Endothelial cell of umbilical vein (primary cell): ENCODE measurements at regions not wholly inside any gene's neighbourhood (a gene's known extent, or its start where the extent isn't known, plus 50 kb on each side); places are given as distances from the start of the nearest gene placed in this dataset.

Source experiments
- BruUV-seq: library from RNA; stranded (reverse); fragments of 400-500 nt; replicated peaks from 2 replicates; lab custom pipeline; 2021; lab: Mats Ljungman, UMichigan
- CTCF ChIA-PET: fragments of 300-600, 350-600 bp; sonication (Branson Sonifier 250); formaldehyde crosslinking; loops from one replicate; lab custom pipeline; 2021; ENCODE audit warnings: antibody characterized with exemption, inconsistent platforms; lab: Charles Lee
- POLR2A ChIA-PET: fragments of 300-600, 350-600 bp; sonication (Branson Sonifier 250); formaldehyde crosslinking; loops from one replicate; lab custom pipeline; 2021; ENCODE audit warnings: antibody characterized with exemption, inconsistent platforms; lab: Charles Lee
- DNase-seq: peaks from one replicate; pipeline ENCODE4 v3.0.0-alpha.2; 2011; ENCODE audit warnings: low read depth, low spot score
- FAIRE-seq: peaks from 2 replicates; lab custom pipeline; 2011; peaks lifted over from hg19 to GRCh38; lab: Jason Lieb, UNC
- H2AFZ ChIP-seq: 2 replicates; pipeline ENCODE4 v1.6.0; 2012; ENCODE audit warnings: low read depth, low read length, control low read depth, inconsistent platforms
- H3K27ac ChIP-seq: 2 replicates; pipeline ENCODE4 v1.5.1; 2011; ENCODE audit warnings: low read depth, mild to moderate bottlenecking, control low read depth, low read length, moderate library complexity; ENCODE audit not compliant: insufficient read depth
- H3K27me3 ChIP-seq, 2 experiments: 2 replicates each; pipeline versions ENCODE4 v1.6.0 to v1.6.1; 2011; ENCODE audit warnings: low read length in 2 of 2, mixed read lengths in 1 of 2; ENCODE audit not compliant: control insufficient read depth in 2 of 2, insufficient read depth in 2 of 2
- H3K36me3 ChIP-seq, 2 experiments: 2 replicates in 1 of 2; 3 replicates in 1 of 2; pipeline ENCODE4 v1.5.1; 2011; ENCODE audit warnings: low read length in 2 of 2, mild to moderate bottlenecking in 1 of 2, moderate library complexity in 1 of 2; ENCODE audit not compliant: control insufficient read depth in 2 of 2, insufficient read depth in 2 of 2; ENCODE audit errors: extremely low read depth in 1 of 2
- H3K4me1 ChIP-seq: 3 replicates; pipeline ENCODE4 v1.5.1; 2011; ENCODE audit warnings: mild to moderate bottlenecking, low read length; ENCODE audit not compliant: control insufficient read depth, insufficient read depth; ENCODE audit errors: extremely low read depth
- H3K4me2 ChIP-seq: 2 replicates; pipeline ENCODE4 v1.6.1; 2011; ENCODE audit warnings: low read length, control low read depth, mixed read lengths; ENCODE audit not compliant: insufficient read depth
- H3K4me3 ChIP-seq, 3 experiments: fragments of 200-600 bp in 1 of 3; sonication (generic), shearing (Covaris generic) in 1 of 3; replicated peaks in 1 of 3; 2 replicates each; pipeline ENCODE4 v1.5.1; 2011 to 2016; ENCODE audit warnings: control low read depth in 3 of 3, low read length in 3 of 3, mild to moderate bottlenecking in 2 of 3, inconsistent platforms in 1 of 3, low read depth in 1 of 3, moderate library complexity in 1 of 3; ENCODE audit not compliant: insufficient read depth in 1 of 3
- H3K79me2 ChIP-seq: 2 replicates; pipeline ENCODE4 v1.6.0; 2012; ENCODE audit warnings: low read length, inconsistent platforms; ENCODE audit not compliant: control insufficient read depth, insufficient read depth
- H3K9ac ChIP-seq: replicated peaks from 2 replicates; pipeline ENCODE3; 2011; ENCODE audit warnings: low read length, control low read depth; ENCODE audit not compliant: insufficient read depth; ENCODE audit errors: extremely low read depth
- H3K9me1 ChIP-seq: replicated peaks from 3 replicates; pipeline ENCODE4 v1.6.0; 2011; ENCODE audit warnings: mild to moderate bottlenecking, low read length; ENCODE audit not compliant: control insufficient read depth, insufficient read depth; ENCODE audit errors: extremely low read depth
- H3K9me3 ChIP-seq: replicated peaks from 2 replicates; pipeline ENCODE4 v1.5.1; 2012; ENCODE audit warnings: low read length, inconsistent platforms; ENCODE audit not compliant: control insufficient read depth, insufficient read depth
- H4K20me1 ChIP-seq: replicated peaks from 2 replicates; pipeline ENCODE3; 2011; ENCODE audit warnings: mild to moderate bottlenecking, low read length; ENCODE audit not compliant: control insufficient read depth, insufficient read depth; ENCODE audit errors: extremely low read depth
- CTCF ChIP-seq, 2 donors: IDR thresholded peaks; 1 replicate in 1 of 2; 2 replicates in 1 of 2; pipeline ENCODE4 v1.5.1; 2011; ENCODE audit warnings: low read length in 2 of 2, mild to moderate bottlenecking in 2 of 2, moderate library complexity in 2 of 2, control low read depth in 1 of 2, inconsistent platforms in 1 of 2, low read depth in 1 of 2; ENCODE audit not compliant: insufficient read depth in 1 of 2; ENCODE audit errors: extremely low read depth in 1 of 2
- EZH2 ChIP-seq: IDR thresholded peaks from 2 replicates; pipeline ENCODE4 v1.6.1; 2012; ENCODE audit warnings: borderline replicate concordance, low read depth, mild to moderate bottlenecking, moderate library complexity, low read length, inconsistent platforms; ENCODE audit not compliant: severe bottlenecking
- FOS ChIP-seq: IDR thresholded peaks from 2 replicates; pipeline ENCODE4 v1.6.1; 2011; ENCODE audit warnings: mild to moderate bottlenecking, low read length, moderate library complexity, borderline replicate concordance; ENCODE audit not compliant: insufficient read depth
- GATA2 ChIP-seq: IDR thresholded peaks from 2 replicates; pipeline ENCODE4 v1.7.0; 2011; ENCODE audit warnings: low read depth, mild to moderate bottlenecking, moderate library complexity, mixed read lengths, low read length; ENCODE audit not compliant: insufficient read length, insufficient read depth
- JUN ChIP-seq: IDR thresholded peaks from 2 replicates; pipeline ENCODE4 v1.6.1; 2011; ENCODE audit warnings: borderline replicate concordance, low read depth; ENCODE audit not compliant: insufficient read length, insufficient read depth
- MAX ChIP-seq: IDR thresholded peaks from 2 replicates; pipeline ENCODE4 v1.6.1; 2011; ENCODE audit not compliant: insufficient read depth, insufficient read length
- MYC ChIP-seq: IDR thresholded peaks from one replicate; pipeline ENCODE4 v1.6.1; 2011; ENCODE audit warnings: mild to moderate bottlenecking, low read depth, low read length
- POLR2A ChIP-seq: IDR thresholded peaks from 2 replicates; pipeline ENCODE4 v1.6.1; 2012; ENCODE audit warnings: low read depth, mild to moderate bottlenecking, control low read depth, low read length
- POLR2AphosphoS5 ChIP-seq: IDR thresholded peaks from 2 replicates; pipeline ENCODE4 v1.6.1; 2012; ENCODE audit warnings: low read depth, mild to moderate bottlenecking, control low read depth, low read length, moderate library complexity; ENCODE audit not compliant: insufficient read depth
- dilution Hi-C: fragments of 300-500 bp; cut with MboI; formaldehyde crosslinking; loops from one replicate; pipeline ENCODE4 v1.15.0; 2019; ENCODE audit warnings: low sequenced_read_pairs; ENCODE audit not compliant: extremely low pct_ligation_motif_present
- intact Hi-C: fragments of 100-400 bp; cut with micrococcal nuclease; formaldehyde crosslinking; loops from one replicate; pipeline ENCODE4 v1.10.0; 2022

GRCh38 chrX:99371976-99372595, 1038.0 kb downstream of the PCDH19 start:
- Histone ChIP-seq H4K20me1 (no peaks in the 10 kb centered on the region), H3K9me3 (no peaks in the 10 kb centered on the region), H3K27me3 (no peaks in the 10 kb centered on the region), H3K9me1 (no peaks in the 10 kb centered on the region), H3K4me3 (no peak overlapping the region), H3K79me2 (no peaks in the 10 kb centered on the region), H3K9ac (no peak overlapping the region), H3K4me2 (no peak overlapping the region), H3K4me1 (no peaks in the 10 kb centered on the region), H2AFZ (no peak overlapping the region), H3K27ac (no peak overlapping the region), H3K36me3 (no peaks in the 10 kb centered on the region)
- DNase-seq (no peak), FAIRE-seq (no peak)
- no TSS peak for BruUV-seq
- dilution Hi-C loops (no loop called here), intact Hi-C loops (no loop called here)
- TF ChIP-seq EZH2: no peak
- no peak for TF ChIP-seq GATA2
- no peak for TF ChIP-seq FOS
- no peak for TF ChIP-seq JUN
- TF ChIP-seq MAX: no peak
- no peak for TF ChIP-seq MYC
- TF ChIP-seq POLR2A: no peak
- TF ChIP-seq CTCF (IDR thresholded peaks at IDR 0.05; ENCODE audit: extremely low read depth in 1 of 2, insufficient read depth in 1 of 2, low read depth in 1 of 2, low read length in 2 of 2): no peak
- TF ChIP-seq POLR2AphosphoS5: no peak
- ChIA-PET POLR2A (no interaction called here), CTCF (no interaction called here)
